Breast epithelium (tissue), 3 donors: ENCODE measurements at regions not wholly inside any gene's neighbourhood (a gene's known extent, or its start where the extent isn't known, plus 50 kb on each side); places are given as distances from the start of the nearest gene placed in this dataset.

ENCODE experiments used
- CTCF ChIP-seq, 3 donors: fragments of 450-650 bp; IDR thresholded peaks; one replicate each; pipeline ENCODE4 v1.5.1; 2016 to 2017; ENCODE audit warnings: antibody characterized with exemption in 3 of 3, mild to moderate bottlenecking in 3 of 3, moderate library complexity in 3 of 3
- POLR2A ChIP-seq: fragments of 450-650 bp; IDR thresholded peaks from one replicate; pipeline ENCODE4 v1.6.1; 2016; ENCODE audit warnings: antibody characterized with exemption, mild to moderate bottlenecking, moderate library complexity
- POLR2AphosphoS5 ChIP-seq, 3 donors: sonication (generic); formaldehyde crosslinking; IDR thresholded peaks; one replicate each; pipeline ENCODE4 v1.6.1; 2017; ENCODE audit warnings: antibody characterized with exemption in 3 of 3

- TF ChIP-seq CTCF (IDR thresholded peaks at IDR 0.05) (no peak), POLR2A (no peak), POLR2AphosphoS5 (IDR thresholded peaks at IDR 0.05) (no peak)
Measured at GRCh38 chr4:83890816-83891215, 354.9 kb downstream of the GPAT3 start.
